H9 (cell line): ENCODE measurements at regions not wholly inside any gene's neighbourhood (a gene's known extent, or its start where the extent isn't known, plus 50 kb on each side); places are given as distances from the start of the nearest gene placed in this dataset.

Experiments used
- DNase-seq: peaks from one replicate; pipeline ENCODE4 v3.0.0-alpha.2; 2017
- H2AFZ ChIP-seq: one replicate; pipeline ENCODE4 v1.6.1; 2013; ENCODE audit warnings: mild to moderate bottlenecking, low read length, control low read depth, moderate library complexity
- H2AK5ac ChIP-seq: 2 replicates; pipeline ENCODE4 v1.6.1; 2013; ENCODE audit warnings: low read length, control low read depth, mixed read lengths; ENCODE audit not compliant: insufficient read length
- H2BK120ac ChIP-seq: one replicate; pipeline ENCODE4 v1.6.1; 2013; ENCODE audit warnings: low read depth, mild to moderate bottlenecking, low read length, control low read depth, inconsistent platforms; ENCODE audit not compliant: poor library complexity, severe bottlenecking
- H2BK12ac ChIP-seq: 2 replicates; pipeline ENCODE4 v1.6.1; 2013; ENCODE audit warnings: low read length, control low read depth, mixed read lengths, low read depth; ENCODE audit not compliant: insufficient read length
- H2BK15ac ChIP-seq: 2 replicates; pipeline ENCODE4 v1.6.1; 2013; ENCODE audit warnings: low read depth, low read length, control low read depth
- H2BK20ac ChIP-seq: one replicate; pipeline ENCODE4 v1.6.1; 2013; ENCODE audit warnings: low read depth, mild to moderate bottlenecking, low read length, control low read depth, inconsistent platforms; ENCODE audit not compliant: poor library complexity, severe bottlenecking
- H2BK5ac ChIP-seq: 2 replicates; pipeline ENCODE4 v1.6.1; 2013; ENCODE audit warnings: low read length, control low read depth, mixed read lengths; ENCODE audit not compliant: insufficient read length
- H3K14ac ChIP-seq: 2 replicates; pipeline ENCODE4 v1.6.1; 2013; ENCODE audit warnings: low read length, control low read depth; ENCODE audit not compliant: insufficient read depth
- H3K18ac ChIP-seq: 2 replicates; pipeline ENCODE4 v1.6.1; 2013; ENCODE audit warnings: low read depth, mild to moderate bottlenecking, mixed read lengths, low read length, control low read depth; ENCODE audit not compliant: insufficient read length
- H3K23ac ChIP-seq: 2 replicates; pipeline ENCODE4 v1.6.1; 2013; ENCODE audit warnings: low read length, control low read depth, mixed read lengths, low read depth; ENCODE audit not compliant: insufficient read length
- H3K23me2 ChIP-seq: 2 replicates; pipeline ENCODE4 v1.6.1; 2013; ENCODE audit warnings: low read depth, mild to moderate bottlenecking, mixed read lengths, low read length, control low read depth; ENCODE audit not compliant: insufficient read length, poor library complexity, severe bottlenecking
- H3K27ac ChIP-seq: 2 replicates; pipeline ENCODE4 v1.5.1; 2013; ENCODE audit warnings: low read length, control low read depth, mixed read lengths, low read depth; ENCODE audit not compliant: insufficient read length
- H3K27me3 ChIP-seq: 2 replicates; pipeline ENCODE4 v1.6.1; 2013; ENCODE audit warnings: low read length, control low read depth, inconsistent platforms; ENCODE audit not compliant: insufficient read depth
- H3K4ac ChIP-seq: 2 replicates; pipeline ENCODE4 v1.6.1; 2013; ENCODE audit warnings: low read depth, mild to moderate bottlenecking, control low read depth, inconsistent platforms, low read length, moderate library complexity
- H3K4me1 ChIP-seq: 2 replicates; pipeline ENCODE4 v1.6.1; 2013; ENCODE audit warnings: low read length, control low read depth, inconsistent platforms; ENCODE audit not compliant: insufficient read depth
- H3K4me2 ChIP-seq: 2 replicates; pipeline ENCODE4 v1.6.1; 2013; ENCODE audit warnings: low read length, control low read depth, mixed read lengths; ENCODE audit not compliant: insufficient read length, insufficient read depth
- H3K56ac ChIP-seq: 2 replicates; pipeline ENCODE4 v1.6.1; 2013; ENCODE audit warnings: low read depth, mild to moderate bottlenecking, mixed read lengths, low read length, control low read depth; ENCODE audit not compliant: insufficient read length
- H3K79me1 ChIP-seq: 2 replicates; pipeline ENCODE4 v1.6.1; 2013; ENCODE audit warnings: low read depth, mild to moderate bottlenecking, moderate library complexity, low read length, control low read depth, inconsistent platforms; ENCODE audit not compliant: insufficient read depth, poor library complexity, severe bottlenecking
- H3K79me2 ChIP-seq: 2 replicates; pipeline ENCODE4 v1.6.1; 2013; ENCODE audit warnings: low read length, control low read depth, inconsistent platforms; ENCODE audit not compliant: insufficient read depth
- H3K9ac ChIP-seq: 2 replicates; pipeline ENCODE4 v1.6.1; 2013; ENCODE audit warnings: low read length, control low read depth, mixed read lengths; ENCODE audit not compliant: insufficient read length; ENCODE audit errors: extremely low read depth
- H3K9me3 ChIP-seq: one replicate; pipeline ENCODE4 v1.6.1; 2013; ENCODE audit warnings: low read depth, low read length, inconsistent platforms; ENCODE audit not compliant: control insufficient read depth
- H3T11ph ChIP-seq: one replicate; pipeline ENCODE4 v1.6.1; 2013; ENCODE audit warnings: mild to moderate bottlenecking, low read length, control low read depth, inconsistent platforms
- H4K20me1 ChIP-seq: one replicate; pipeline ENCODE4 v1.6.1; 2013; ENCODE audit not compliant: control insufficient read depth, insufficient read length, insufficient read depth
- H4K5ac ChIP-seq: 2 replicates; pipeline ENCODE4 v1.6.1; 2013; ENCODE audit warnings: low read depth, mild to moderate bottlenecking, mixed read lengths, low read length, control low read depth; ENCODE audit not compliant: insufficient read length
- H4K8ac ChIP-seq: replicated peaks from 2 replicates; pipeline ENCODE4 v1.6.1; 2013; ENCODE audit warnings: low read length, control low read depth, mixed read lengths, low read depth; ENCODE audit not compliant: insufficient read length
- H4K91ac ChIP-seq: 2 replicates; pipeline ENCODE4 v1.6.1; 2013; ENCODE audit warnings: low read depth, mild to moderate bottlenecking, moderate library complexity, mixed read lengths, low read length, control low read depth; ENCODE audit not compliant: insufficient read length
- H3K27ac Mint-ChIP-seq, 3 experiments: 2 replicates in 2 of 3; 3 replicates in 1 of 3; pipeline ENCODE4 v1.8.0; 2020 to 2021; ENCODE audit warnings: mixed read lengths in 3 of 3, mild to moderate bottlenecking in 1 of 3, moderate library complexity in 1 of 3
- H3K27me3 Mint-ChIP-seq: 2 replicates; pipeline ENCODE4 v1.8.0; 2021; ENCODE audit warnings: low read depth, mild to moderate bottlenecking, moderate library complexity, mixed read lengths
- H3K36me3 Mint-ChIP-seq, 3 experiments: 2 replicates in 2 of 3; 3 replicates in 1 of 3; pipeline ENCODE4 v1.8.0; 2020 to 2021; ENCODE audit warnings: low read depth in 3 of 3, mixed read lengths in 3 of 3; ENCODE audit not compliant: insufficient read depth in 1 of 3
- H3K4me1 Mint-ChIP-seq, 2 experiments: 2 replicates each; pipeline ENCODE4 v1.8.0; 2020; ENCODE audit warnings: mixed read lengths in 2 of 2
- H3K4me3 Mint-ChIP-seq, 2 experiments: 2 replicates in 1 of 2; 3 replicates in 1 of 2; pipeline ENCODE4 v1.8.0; 2020 to 2021; ENCODE audit warnings: mild to moderate bottlenecking in 2 of 2, mixed read lengths in 2 of 2, moderate library complexity in 1 of 2
- H3K9me3 Mint-ChIP-seq, 2 experiments: 2 replicates in 1 of 2; 3 replicates in 1 of 2; pipeline ENCODE4 v1.8.0; 2020; ENCODE audit warnings: mild to moderate bottlenecking in 2 of 2, mixed read lengths in 2 of 2, moderate library complexity in 1 of 2
- CTCF ChIP-seq: fragments of 200-600 bp; sonication (generic); conservative IDR thresholded peaks from 3 replicates; pipeline ENCODE4 v1.8.0; 2021; ENCODE audit warnings: antibody characterized with exemption, mild to moderate bottlenecking
- WGBS: extraction: QIAGEN DNeasy Blood & Tissue Kit; methylation state at CpG from one replicate; pipeline ENCODE4 v1.1.7; 2013; ENCODE audit warnings: missing lambda C conversion rate, low lambda C conversion rate, mixed read lengths; ENCODE audit not compliant: insufficient read length; ENCODE audit errors: extremely low coverage; 5-methylcytosine and 5-hydroxymethylcytosine counted together

- WGBS = no CpG with 5 or more reads among the region's 4 CpGs
- no peak overlapping the region for H2BK20ac ChIP-seq
- no peak overlapping the region for H3K18ac ChIP-seq
- H2BK5ac ChIP-seq = no peak overlapping the region
- no peak overlapping the region for H2BK120ac ChIP-seq
- Mint-ChIP-seq H3K4me1 (no peaks in the 10 kb centered on the region), H3K27ac (no peak overlapping the region), H3K27me3 (no peaks in the 10 kb centered on the region; the same call in 1 of the 2 replicates), H3K36me3 (peaks cover 2 to 10% (median 4%) of the 10 kb centered on the region in 3 experiments; a peak in 6 of 7 replicates), H3K9me3 (peaks cover 3 to 9% of the 10 kb centered on the region in 2 experiments; a peak in 3 of 5 replicates), H3K4me3 (no peak overlapping the region)
- no peaks in the 10 kb centered on the region for H3K9me3 ChIP-seq
- no peak overlapping the region for H3K23ac ChIP-seq
- no peak overlapping the region for H2AFZ ChIP-seq
- H3T11ph ChIP-seq = no peak overlapping the region
- H3K27ac ChIP-seq = no peak overlapping the region
- no peak overlapping the region for H3K9ac ChIP-seq
- H4K91ac ChIP-seq = no peak overlapping the region
- no peak for TF ChIP-seq CTCF
- H2BK12ac ChIP-seq = no peak overlapping the region
- no peak overlapping the region for H3K56ac ChIP-seq
- H3K79me1 ChIP-seq = no peaks in the 10 kb centered on the region
- H3K14ac ChIP-seq = no peak overlapping the region
- H3K27me3 ChIP-seq = no peaks in the 10 kb centered on the region
- H3K4me1 ChIP-seq = no peaks in the 10 kb centered on the region
- H3K79me2 ChIP-seq = no peaks in the 10 kb centered on the region
- no peak overlapping the region for H2AK5ac ChIP-seq
- no peaks in the 10 kb centered on the region for H4K20me1 ChIP-seq
- no peak overlapping the region for H2BK15ac ChIP-seq
- no peaks in the 10 kb centered on the region for H3K23me2 ChIP-seq
- H4K5ac ChIP-seq = no peak overlapping the region
- no peak for DNase-seq
- H4K8ac ChIP-seq = no peak overlapping the region
- H3K4ac ChIP-seq = no peak overlapping the region
- no peak overlapping the region for H3K4me2 ChIP-seq
These were observed 103.4 kb upstream of the KCNE2 start for GRCh38 chr21:34260277-34261008.
